GM10266 (cell line): ENCODE measurements at regions not wholly inside any gene's neighbourhood (a gene's known extent, or its start where the extent isn't known, plus 50 kb on each side); places are given as distances from the start of the nearest gene placed in this dataset.
"Not testable (repeated sequence)": the region's sequence is repeated elsewhere in the genome, so short reads cannot be mapped to it uniquely, and the experiment has no call there.

Experiments used
- DNase-seq: peaks from one replicate; pipeline ENCODE4 v3.0.0; 2012; ENCODE audit errors: extremely low spot score
- TF ChIP-seq, protein P1 (sequence below): IDR thresholded peaks from 2 replicates; pipeline ENCODE4 v1.5.1; 2012; ENCODE audit warnings: mild to moderate bottlenecking, low read depth; ENCODE audit not compliant: control insufficient read depth, insufficient read depth; ENCODE audit errors: missing control alignments

DNA sequence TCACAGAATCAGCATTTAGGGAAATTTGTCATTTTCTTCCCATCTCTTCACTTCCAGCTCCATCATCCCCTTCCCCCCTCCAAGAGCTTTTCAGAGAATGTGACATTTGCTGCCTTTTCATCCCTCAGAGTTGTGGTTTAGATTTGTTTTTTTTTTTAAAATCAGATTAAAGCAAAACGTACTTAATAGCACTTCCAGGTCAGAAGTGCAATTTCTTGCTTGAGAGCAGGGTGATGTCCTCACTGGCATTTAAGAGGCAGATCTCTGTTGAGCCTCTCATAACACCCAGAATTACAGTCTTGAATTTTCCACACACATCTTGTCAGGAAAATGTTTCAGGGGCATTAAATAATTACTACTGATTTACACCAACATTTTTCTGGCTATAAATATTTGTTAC is 236.8 kb upstream of the VLDLR start:
- TF ChIP-seq, protein P1, sequence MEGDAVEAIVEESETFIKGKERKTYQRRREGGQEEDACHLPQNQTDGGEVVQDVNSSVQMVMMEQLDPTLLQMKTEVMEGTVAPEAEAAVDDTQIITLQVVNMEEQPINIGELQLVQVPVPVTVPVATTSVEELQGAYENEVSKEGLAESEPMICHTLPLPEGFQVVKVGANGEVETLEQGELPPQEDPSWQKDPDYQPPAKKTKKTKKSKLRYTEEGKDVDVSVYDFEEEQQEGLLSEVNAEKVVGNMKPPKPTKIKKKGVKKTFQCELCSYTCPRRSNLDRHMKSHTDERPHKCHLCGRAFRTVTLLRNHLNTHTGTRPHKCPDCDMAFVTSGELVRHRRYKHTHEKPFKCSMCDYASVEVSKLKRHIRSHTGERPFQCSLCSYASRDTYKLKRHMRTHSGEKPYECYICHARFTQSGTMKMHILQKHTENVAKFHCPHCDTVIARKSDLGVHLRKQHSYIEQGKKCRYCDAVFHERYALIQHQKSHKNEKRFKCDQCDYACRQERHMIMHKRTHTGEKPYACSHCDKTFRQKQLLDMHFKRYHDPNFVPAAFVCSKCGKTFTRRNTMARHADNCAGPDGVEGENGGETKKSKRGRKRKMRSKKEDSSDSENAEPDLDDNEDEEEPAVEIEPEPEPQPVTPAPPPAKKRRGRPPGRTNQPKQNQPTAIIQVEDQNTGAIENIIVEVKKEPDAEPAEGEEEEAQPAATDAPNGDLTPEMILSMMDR = no peak
- no peak for DNase-seq

DNA sequence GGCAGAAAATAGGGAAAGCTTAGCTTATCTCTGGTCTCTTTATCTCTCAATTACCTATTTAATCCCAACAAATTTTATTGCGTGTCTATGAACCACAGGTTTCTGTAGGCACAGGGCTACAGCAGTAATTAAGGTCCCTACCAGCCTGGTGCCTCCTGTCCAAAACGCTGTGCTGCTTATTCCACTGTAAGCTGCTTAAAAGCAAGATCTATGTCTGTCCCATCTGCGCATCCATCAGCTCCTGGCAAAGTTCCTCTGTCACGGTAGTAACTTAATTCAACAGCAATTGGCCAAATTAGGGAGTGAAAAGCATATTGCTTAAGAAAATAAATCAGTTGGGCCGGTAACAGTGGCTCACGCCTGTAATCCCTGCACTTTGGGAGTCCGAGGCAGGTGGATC is 235.8 kb upstream of the VLDLR start:
- TF ChIP-seq, protein P1 = no peak
- no peak for DNase-seq

DNA sequence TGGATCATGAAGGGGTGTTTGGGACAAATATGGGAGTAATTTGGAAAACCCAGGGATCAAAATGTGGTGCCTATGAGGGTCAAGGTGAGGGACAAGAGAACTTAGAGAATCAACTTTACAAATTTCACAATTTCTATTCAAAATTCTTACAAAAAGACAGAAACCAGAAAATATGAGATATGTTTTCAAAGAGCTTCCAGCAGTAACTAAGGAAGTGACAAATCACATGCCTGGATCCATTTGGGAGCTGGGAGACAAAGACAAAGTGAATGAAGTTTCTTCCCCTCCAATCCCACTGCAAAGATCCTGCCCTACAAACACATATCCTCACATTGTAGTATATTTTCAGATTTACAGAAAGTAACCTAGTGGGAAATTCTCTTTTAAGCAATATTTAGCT is 235.0 kb upstream of the VLDLR start:
- TF ChIP-seq, protein P1 = no peak

DNA sequence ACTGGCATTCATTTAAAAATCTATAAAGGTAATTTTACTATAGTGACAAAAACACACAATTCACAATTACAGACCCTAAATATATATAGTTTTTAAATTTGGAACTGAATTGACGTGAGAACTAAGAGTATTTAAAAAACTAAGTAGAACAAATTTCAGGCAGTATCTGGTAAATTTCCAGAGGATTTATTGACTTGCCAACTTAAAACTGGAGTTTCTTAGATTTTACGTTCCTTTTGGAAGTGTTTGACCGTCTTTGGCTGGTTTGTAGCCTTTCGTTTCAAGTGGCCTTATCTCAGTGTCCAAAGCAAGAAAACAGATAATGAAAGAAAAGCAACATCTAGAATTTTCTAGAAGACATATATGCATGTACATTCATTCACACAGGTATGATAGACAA is 234.4 kb upstream of the VLDLR start:
- TF ChIP-seq, protein P1 = no peak
- DNase-seq = no peak

More for the DNA sequence above, 235.0 kb upstream of the VLDLR start:
- DNase-seq = no peak

DNA sequence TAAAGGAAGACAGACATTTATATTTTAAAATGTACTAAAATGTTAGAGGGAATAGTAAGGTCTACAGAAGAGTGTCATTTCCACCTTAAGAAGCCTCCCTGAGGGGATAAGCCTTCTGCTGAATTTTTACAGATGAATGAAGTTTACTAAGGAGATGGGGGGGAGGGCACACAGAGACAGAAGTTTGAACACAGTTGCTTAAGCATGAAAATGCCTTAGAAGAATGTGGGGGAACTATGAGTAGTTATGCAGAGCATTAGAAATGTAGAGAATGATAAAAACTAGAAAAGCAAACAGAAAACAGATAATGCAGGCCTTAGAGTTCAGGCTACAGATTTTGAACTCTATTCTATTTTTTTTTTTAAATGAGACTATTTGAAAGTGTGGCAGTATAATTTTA is 232.2 kb upstream of the VLDLR start:
- DNase-seq = no peak
- TF ChIP-seq, protein P1 = no peak

DNA sequence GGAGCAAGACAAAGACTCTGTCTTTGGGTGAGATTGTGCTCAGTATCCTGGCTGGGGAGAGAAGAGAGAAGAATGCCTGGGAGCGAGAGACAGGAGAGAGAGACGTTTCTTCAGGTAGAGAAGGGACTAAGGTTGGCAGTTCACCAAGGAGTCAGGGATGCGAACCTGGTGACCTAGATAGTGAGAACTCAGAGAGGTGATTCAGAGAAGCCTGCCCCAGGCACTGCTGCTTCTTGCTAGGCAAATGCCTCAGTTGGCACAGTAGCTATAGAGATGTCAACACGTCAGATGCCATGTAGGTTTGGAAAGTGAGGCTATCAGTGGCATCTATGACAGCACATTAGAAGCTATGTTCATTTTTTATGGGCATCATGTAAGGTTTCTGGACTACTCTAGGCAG is 231.6 kb upstream of the VLDLR start:
- TF ChIP-seq, protein P1 = no peak
- no peak for DNase-seq

DNA sequence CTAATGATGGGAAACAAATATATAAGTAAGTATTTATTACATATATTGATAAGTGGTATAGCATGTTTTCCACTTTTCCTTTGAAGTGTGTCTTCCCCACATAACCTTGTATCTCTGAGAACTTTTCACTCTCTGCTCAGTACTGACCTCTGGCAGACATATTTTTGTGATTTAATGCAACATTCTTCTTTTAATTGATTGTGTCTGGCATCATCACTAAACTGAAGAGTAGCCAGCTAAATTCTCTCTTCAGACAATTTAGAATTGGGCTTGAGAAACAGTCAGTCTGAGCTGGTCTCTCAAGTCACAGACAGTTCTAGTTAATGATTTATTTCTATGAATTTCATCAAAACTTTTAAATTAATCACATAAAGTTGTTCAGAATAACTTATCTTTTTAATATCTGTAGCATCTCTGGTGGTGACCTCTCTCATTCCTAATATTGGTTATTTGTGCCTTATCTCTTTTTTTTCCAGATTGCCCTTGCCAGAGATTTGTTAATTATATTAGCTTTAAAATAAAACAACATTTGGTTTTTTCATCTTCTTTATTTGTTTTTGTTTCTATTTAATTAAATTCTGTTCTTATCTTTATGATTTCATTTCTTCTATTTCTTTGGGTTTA is 230.0 kb upstream of the VLDLR start:
- not testable (repeated sequence) for DNase-seq

DNA sequence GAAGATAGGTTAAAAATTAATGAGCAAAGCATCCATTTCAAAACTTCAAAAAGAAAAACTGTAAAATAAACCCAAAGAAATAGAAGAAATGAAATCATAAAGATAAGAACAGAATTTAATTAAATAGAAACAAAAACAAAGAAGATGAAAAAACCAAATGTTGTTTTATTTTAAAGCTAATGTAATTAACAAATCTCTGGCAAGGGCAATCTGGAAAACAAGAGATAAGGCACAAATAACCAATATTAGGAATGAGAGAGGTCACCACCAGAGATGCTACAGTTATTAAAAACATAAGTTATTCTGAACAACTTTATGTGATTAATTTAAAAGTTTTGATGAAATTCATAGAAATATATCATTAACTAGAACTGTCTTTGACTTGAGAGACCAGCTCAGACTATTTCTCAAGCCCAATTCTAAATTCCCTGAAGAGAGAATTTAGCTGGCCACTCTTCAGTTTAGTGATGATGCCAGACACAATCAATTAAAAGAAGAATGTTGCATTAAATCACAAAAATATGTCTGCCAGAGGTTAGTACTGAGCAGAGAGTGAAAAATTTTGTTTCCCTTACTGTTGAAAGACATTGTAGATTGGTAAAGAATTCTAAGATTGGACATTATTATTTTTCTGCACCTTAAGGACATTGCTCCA is 227.4 kb upstream of the VLDLR start:
- not testable (repeated sequence) for DNase-seq
